ENCODE measurements at regions not wholly inside any gene's neighbourhood (a gene's known extent, or its start where the extent isn't known, plus 50 kb on each side); places are given as distances from the start of the nearest gene placed in this dataset.

- no peak for TF ChIP-seq CTCF (conservative IDR thresholded peaks at IDR 0.05)
- H3K4me3 Mint-ChIP-seq: peak overlapping the region; percentile 5
These were observed 408.0 kb downstream of the HGF start for GRCh38 chr7:81361769-81362312.

GRCh38 chr7:81355911-81356310 is 413.9 kb downstream of the HGF start:
- TF ChIP-seq CTCF (conservative IDR thresholded peaks at IDR 0.05): no peak
- Mint-ChIP-seq H3K4me1 (ENCODE audit: unreplicated experiment) (no peaks in the 10 kb centered on the region), H3K27ac (no peak overlapping the region)

More at GRCh38 chr7:81361769-81362312, 408.0 kb downstream of the HGF start:
- Mint-ChIP-seq H3K36me3 (no peaks in the 10 kb centered on the region), H3K4me1 (ENCODE audit: unreplicated experiment) (peaks cover 9% of the 10 kb centered on the region), H3K9me3 (no peaks in the 10 kb centered on the region), H3K27me3 (no peaks in the 10 kb centered on the region), H3K27ac (peak overlapping the region; percentile 58)
- no peak for DNase-seq (ENCODE audit: extremely low spot score, unreplicated experiment)

GRCh38 chr7:81349044-81349443 is 420.8 kb downstream of the HGF start:
- Mint-ChIP-seq H3K9me3 (peaks cover 9% of the 10 kb centered on the region), H3K4me3 (no peak overlapping the region)
- TF ChIP-seq CTCF (conservative IDR thresholded peaks at IDR 0.05): no peak

More at GRCh38 chr7:81355911-81356310, 413.9 kb downstream of the HGF start:
- Mint-ChIP-seq H3K4me3 (no peak overlapping the region), H3K9me3 (no peaks in the 10 kb centered on the region), H3K27me3 (no peaks in the 10 kb centered on the region), H3K36me3 (no peaks in the 10 kb centered on the region)
- no peak for DNase-seq (ENCODE audit: extremely low spot score, unreplicated experiment)

GRCh38 chr7:81339946-81340345 is 421.1 kb upstream of the SEMA3C start:
- DNase-seq (ENCODE audit: extremely low spot score, unreplicated experiment): no peak
- H3K4me3 Mint-ChIP-seq: no peak overlapping the region
- no peaks in the 10 kb centered on the region for H3K36me3 Mint-ChIP-seq
- no peak overlapping the region for H3K27ac Mint-ChIP-seq
- H3K27me3 Mint-ChIP-seq: no peaks in the 10 kb centered on the region
- peaks cover 3% of the 10 kb centered on the region for H3K9me3 Mint-ChIP-seq
- no peak for TF ChIP-seq CTCF (conservative IDR thresholded peaks at IDR 0.05)
- no peaks in the 10 kb centered on the region for H3K4me1 Mint-ChIP-seq (ENCODE audit: unreplicated experiment)

More at GRCh38 chr7:81349044-81349443, 420.8 kb downstream of the HGF start:
- Mint-ChIP-seq H3K36me3 (no peaks in the 10 kb centered on the region), H3K27me3 (no peaks in the 10 kb centered on the region), H3K27ac (no peak overlapping the region), H3K4me1 (ENCODE audit: unreplicated experiment) (no peaks in the 10 kb centered on the region)
- no peak for DNase-seq (ENCODE audit: extremely low spot score, unreplicated experiment)

GRCh38 chr7:81333536-81333935 is 414.7 kb upstream of the SEMA3C start:
- no peak overlapping the region for H3K4me3 Mint-ChIP-seq
- DNase-seq (ENCODE audit: extremely low spot score, unreplicated experiment): no peak
- H3K9me3 Mint-ChIP-seq: peaks cover 3% of the 10 kb centered on the region
- H3K4me1 Mint-ChIP-seq (ENCODE audit: unreplicated experiment): no peaks in the 10 kb centered on the region
- no peak for TF ChIP-seq CTCF (conservative IDR thresholded peaks at IDR 0.05)
- no peaks in the 10 kb centered on the region for H3K27me3 Mint-ChIP-seq
- no peak overlapping the region for H3K27ac Mint-ChIP-seq
- no peaks in the 10 kb centered on the region for H3K36me3 Mint-ChIP-seq

GRCh38 chr7:81333004-81333403 is 414.2 kb upstream of the SEMA3C start:
- no peak for DNase-seq (ENCODE audit: extremely low spot score, unreplicated experiment)
- Mint-ChIP-seq H3K27ac (no peak overlapping the region), H3K4me3 (no peak overlapping the region), H3K36me3 (no peaks in the 10 kb centered on the region), H3K27me3 (no peaks in the 10 kb centered on the region), H3K4me1 (ENCODE audit: unreplicated experiment) (no peaks in the 10 kb centered on the region), H3K9me3 (peaks cover 3% of the 10 kb centered on the region)
- TF ChIP-seq CTCF (conservative IDR thresholded peaks at IDR 0.05): no peak

Data from type B pancreatic cell (in vitro differentiated cells).